A549 (cell line): ENCODE measurements at regions not wholly inside any gene's neighbourhood (a gene's known extent, or its start where the extent isn't known, plus 50 kb on each side); places are given as distances from the start of the nearest gene placed in this dataset.

Source experiments
- ATAC-seq, 2 experiments: fragments of 200-7000 bp in 1 of 2; fragments of >200 bp in 1 of 2; cut with Nextera tagmentation in 1 of 2; cut with Tn5 transposase in 1 of 2; 3 replicates each; pipeline versions ENCODE4 v1.8.0 to v1.9.1; 2018 to 2020; ENCODE audit warnings: mild to moderate bottlenecking in 1 of 2, moderate library complexity in 1 of 2
- CTCF ChIA-PET: fragments of 300-600 bp; sonication (Branson Sonifier 250); formaldehyde crosslinking; extraction: SDS; loops from one replicate; lab custom pipeline; 2021; ENCODE audit warnings: antibody characterized with exemption, inconsistent platforms; lab: Yijun Ruan, JAX
- POLR2A ChIA-PET: fragments of 350-600 bp; formaldehyde crosslinking; extraction: SDS; loops from one replicate; lab custom pipeline; 2021; ENCODE audit warnings: antibody characterized with exemption, inconsistent platforms; lab: Yijun Ruan, JAX
- DNase-seq, 2 experiments: peaks; one replicate each; pipeline versions ENCODE4 v3.0.0 to v3.0.0-alpha.2; 2011 to 2016; ENCODE audit warnings: low read depth in 1 of 2, low spot score in 1 of 2
- FAIRE-seq: peaks from 2 replicates; lab custom pipeline; 2011; peaks lifted over from hg19 to GRCh38; lab: Jason Lieb, UNC
- H3K27ac ChIP-seq, 2 experiments: fragments of >200 bp; sonication (Bioruptor Twin); formaldehyde crosslinking; 3 replicates each; pipeline ENCODE4 v1.5.1; 2016 to 2017
- H3K4me1 ChIP-seq: fragments of >200 bp; sonication (Bioruptor Twin); formaldehyde crosslinking; 3 replicates; pipeline ENCODE4 v1.6.1; 2016
- H3K4me2 ChIP-seq: fragments of >200 bp; sonication (Bioruptor Twin); formaldehyde crosslinking; 3 replicates; pipeline ENCODE4 v1.6.1; 2016
- H3K4me3 ChIP-seq: fragments of >200 bp; sonication (Bioruptor Twin); formaldehyde crosslinking; 3 replicates; pipeline ENCODE4 v1.5.1; 2016
- H3K9me3 ChIP-seq: fragments of >200 bp; sonication (Bioruptor Twin); formaldehyde crosslinking; 3 replicates; pipeline ENCODE4 v1.6.1; 2016
- CBX8 ChIP-seq: fragments of 200-600 bp; sonication (generic); IDR thresholded peaks from 2 replicates; pipeline ENCODE4 v1.6.1; 2016
- CHD2 ChIP-seq: fragments of 150-350 bp; IDR thresholded peaks from 2 replicates; pipeline ENCODE4 v1.6.1; 2014; ENCODE audit warnings: low read length; ENCODE audit not compliant: partially characterized antibody
- CHD4 ChIP-seq: fragments of 200-600 bp; sonication (generic); IDR thresholded peaks from 2 replicates; pipeline ENCODE4 v1.6.1; 2016; ENCODE audit warnings: antibody characterized with exemption, mild to moderate bottlenecking, borderline replicate concordance
- EP300 ChIP-seq, 2 experiments: fragments of >200 bp; sonication (Bioruptor Twin); formaldehyde crosslinking; IDR thresholded peaks; 2 replicates in 1 of 2; 3 replicates in 1 of 2; pipeline ENCODE4 v1.6.1; 2016 to 2017
- FOSB ChIP-seq: fragments of 250-450 bp; sonication (Bioruptor Pico); IDR thresholded peaks from 2 replicates; pipeline ENCODE4 v1.5.0; 2020; ENCODE audit warnings: mild to moderate bottlenecking, moderate library complexity
- HOXB13 ChIP-seq: fragments of 250-450 bp; sonication (Bioruptor Pico); IDR thresholded peaks from 2 replicates; pipeline ENCODE4 v1.5.0; 2020; ENCODE audit warnings: low read depth, mild to moderate bottlenecking, moderate library complexity
- JUN ChIP-seq, 2 experiments: fragments of >200 bp; sonication (Bioruptor Twin); formaldehyde crosslinking; IDR thresholded peaks; 2 replicates in 1 of 2; 3 replicates in 1 of 2; pipeline ENCODE4 v1.6.1; 2016 to 2017
- KDM1A ChIP-seq: fragments of 200-600 bp; sonication (generic); IDR thresholded peaks from 2 replicates; pipeline ENCODE4 v1.6.1; 2016; ENCODE audit warnings: low read depth, mild to moderate bottlenecking
- KDM5A ChIP-seq: fragments of 200-600 bp; sonication (generic); IDR thresholded peaks from 2 replicates; pipeline ENCODE4 v1.6.1; 2016; ENCODE audit warnings: antibody characterized with exemption, mild to moderate bottlenecking
- MYC ChIP-seq: IDR thresholded peaks from 2 replicates; pipeline ENCODE4 v1.6.1; 2012; ENCODE audit warnings: mild to moderate bottlenecking, inconsistent platforms, low read length, improper control_type of control experiment, borderline replicate concordance
- NPAS2 ChIP-seq: fragments of 250-450 bp; sonication (Bioruptor Pico); IDR thresholded peaks from 2 replicates; pipeline ENCODE4 v1.8.0; 2022; ENCODE audit warnings: mild to moderate bottlenecking, moderate library complexity, borderline replicate concordance
- NR3C1 ChIP-seq: fragments of >200 bp; sonication (Bioruptor Twin); formaldehyde crosslinking; IDR thresholded peaks from 3 replicates; pipeline ENCODE4 v1.6.1; 2017
- PHF8 ChIP-seq: fragments of 200-600 bp; sonication (generic); IDR thresholded peaks from 2 replicates; pipeline ENCODE4 v1.6.1; 2016; ENCODE audit warnings: low read depth, mild to moderate bottlenecking, antibody characterized with exemption, moderate library complexity, borderline replicate concordance
- POLR2AphosphoS2 ChIP-seq: conservative IDR thresholded peaks from 2 replicates; pipeline ENCODE4 v1.6.1; 2012; ENCODE audit warnings: low read length, improper control_type of control experiment, inconsistent platforms
- SMC3 ChIP-seq: fragments of >200 bp; sonication (Bioruptor Twin); formaldehyde crosslinking; IDR thresholded peaks from 3 replicates; pipeline ENCODE4 v1.6.1; 2018; ENCODE audit warnings: inconsistent platforms
- ZFP36 ChIP-seq: fragments of 450-650 bp; IDR thresholded peaks from 2 replicates; pipeline ENCODE4 v1.6.1; 2014; ENCODE audit warnings: borderline replicate concordance; ENCODE audit not compliant: partially characterized antibody
- WGBS: methylation state at CpG from one replicate; pipeline ENCODE4 v1.1.6; 2017; ENCODE audit errors: missing lambda C conversion rate; 5-methylcytosine and 5-hydroxymethylcytosine counted together
- TF ChIP-seq, protein P1 (sequence below): fragments of >200 bp; sonication (Bioruptor Twin); formaldehyde crosslinking; IDR thresholded peaks from 2 replicates; pipeline ENCODE4 v1.6.1; 2016
- TF ChIP-seq, protein P2 (sequence below): IDR thresholded peaks from 2 replicates; pipeline ENCODE4 v1.6.1; 2012
- TF ChIP-seq, protein P3 (sequence below): fragments of 250-450 bp; sonication (Bioruptor Pico); IDR thresholded peaks from 2 replicates; pipeline ENCODE4 v1.5.0; 2021; ENCODE audit warnings: mild to moderate bottlenecking, moderate library complexity, borderline replicate concordance
- TF ChIP-seq, protein P4 (sequence below): fragments of 150-350 bp; IDR thresholded peaks from 2 replicates; pipeline ENCODE4 v1.6.1; 2014; ENCODE audit warnings: low read depth, mild to moderate bottlenecking, low read length
- TF ChIP-seq, protein P5 (sequence below): fragments of >200 bp; sonication (Bioruptor Twin); formaldehyde crosslinking; IDR thresholded peaks from 3 replicates; pipeline ENCODE4 v1.6.1; 2016
- TF ChIP-seq, protein P6 (sequence below): IDR thresholded peaks from 2 replicates; pipeline ENCODE4 v1.6.1; 2012
- TF ChIP-seq, protein P7 (sequence below): fragments of 450-650 bp; IDR thresholded peaks from 2 replicates; pipeline ENCODE4 v1.6.1; 2014; ENCODE audit warnings: antibody characterized with exemption

DNA sequence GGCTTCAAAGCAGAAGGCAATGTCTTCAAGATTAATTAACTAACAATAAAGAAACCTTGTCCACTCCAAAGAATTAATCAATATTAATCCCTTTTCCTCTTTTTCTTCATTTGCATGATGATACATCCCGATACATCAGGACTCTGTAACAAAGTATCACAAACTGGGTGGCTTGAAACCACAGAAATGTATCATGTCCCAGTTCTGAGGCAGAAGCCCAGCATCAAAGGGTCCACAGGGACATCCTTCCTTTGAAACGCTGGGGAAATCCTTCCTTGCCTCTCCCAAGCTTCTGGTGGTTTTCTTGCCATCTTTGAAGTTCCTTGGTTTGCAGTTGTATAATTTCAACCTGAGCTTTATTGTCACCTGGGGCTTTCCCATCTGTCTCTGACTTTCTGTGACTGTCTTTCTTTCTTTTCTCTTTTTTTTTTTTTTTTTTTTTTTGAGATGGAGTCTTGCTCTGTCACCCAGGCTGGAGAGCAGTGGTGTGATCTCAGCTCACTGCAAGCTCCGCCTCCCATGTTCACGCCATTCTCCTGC is 210.2 kb upstream of the ADARB2 start:
- ATAC-seq = no peak
- Histone ChIP-seq H3K9me3 (no peaks in the 10 kb centered on the region), H3K4me2 (no peak overlapping the region), H3K27ac (no peak overlapping the region), H3K4me1 (no peaks in the 10 kb centered on the region), H3K4me3 (no peak overlapping the region)
- no peak for TF ChIP-seq NPAS2 (CRISPR knock-in tag)
- no peak for TF ChIP-seq POLR2AphosphoS2
- no peak for TF ChIP-seq CHD2
- TF ChIP-seq, protein P1, sequence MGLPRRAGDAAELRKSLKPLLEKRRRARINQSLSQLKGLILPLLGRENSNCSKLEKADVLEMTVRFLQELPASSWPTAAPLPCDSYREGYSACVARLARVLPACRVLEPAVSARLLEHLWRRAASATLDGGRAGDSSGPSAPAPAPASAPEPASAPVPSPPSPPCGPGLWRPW = no peak
- no peak for TF ChIP-seq FOSB
- TF ChIP-seq NR3C1 = no peak
- CTCF ChIA-PET = no interaction called here
- 23% methylated on average over 4 of the region's 4 CpGs for WGBS
- FAIRE-seq = no peak
- DNase-seq = no peak
- POLR2A ChIA-PET = no interaction called here

DNA sequence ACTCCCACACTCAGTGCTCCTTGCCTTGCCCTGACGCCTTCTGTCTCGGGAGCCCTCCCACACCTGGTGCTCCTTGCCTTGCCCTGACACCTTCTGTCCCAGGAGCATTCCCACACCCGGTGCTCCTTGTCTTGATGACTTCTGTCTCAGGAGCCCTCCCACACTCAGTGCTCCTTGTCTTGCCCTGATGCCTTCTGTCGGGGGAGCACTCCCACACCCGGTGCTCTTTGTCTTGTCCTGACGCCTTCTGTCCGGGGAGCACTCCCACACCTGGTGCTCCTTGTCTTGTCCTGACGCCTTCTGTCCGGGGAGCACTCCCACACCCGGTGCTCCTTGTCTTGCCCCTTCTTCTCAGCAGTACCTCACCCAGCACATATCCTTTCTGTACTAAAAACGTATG is 207.2 kb upstream of the ADARB2 start:
- FAIRE-seq (no peak), DNase-seq (no peak)
- no peaks in the 10 kb centered on the region for H3K4me1 ChIP-seq
- no peak overlapping the region for H3K4me3 ChIP-seq
- no peak overlapping the region for H3K27ac ChIP-seq
- CTCF ChIA-PET = interaction anchor here (0.6 kb wide), 1 partner anchor 24 kb away, joined by 3 read pairs; no protein-coding TSS in a partner anchor
- no peaks in the 10 kb centered on the region for H3K9me3 ChIP-seq
- no peak for TF ChIP-seq ZFP36
- no peak for TF ChIP-seq CBX8
- no peak for TF ChIP-seq CHD4
- TF ChIP-seq HOXB13 (CRISPR knock-in tag) = no peak
- TF ChIP-seq, protein P2, sequence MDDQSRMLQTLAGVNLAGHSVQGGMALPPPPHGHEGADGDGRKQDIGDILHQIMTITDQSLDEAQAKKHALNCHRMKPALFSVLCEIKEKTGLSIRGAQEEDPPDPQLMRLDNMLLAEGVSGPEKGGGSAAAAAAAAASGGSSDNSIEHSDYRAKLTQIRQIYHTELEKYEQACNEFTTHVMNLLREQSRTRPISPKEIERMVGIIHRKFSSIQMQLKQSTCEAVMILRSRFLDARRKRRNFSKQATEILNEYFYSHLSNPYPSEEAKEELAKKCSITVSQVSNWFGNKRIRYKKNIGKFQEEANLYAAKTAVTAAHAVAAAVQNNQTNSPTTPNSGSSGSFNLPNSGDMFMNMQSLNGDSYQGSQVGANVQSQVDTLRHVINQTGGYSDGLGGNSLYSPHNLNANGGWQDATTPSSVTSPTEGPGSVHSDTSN = no peak
- TF ChIP-seq, protein P3, sequence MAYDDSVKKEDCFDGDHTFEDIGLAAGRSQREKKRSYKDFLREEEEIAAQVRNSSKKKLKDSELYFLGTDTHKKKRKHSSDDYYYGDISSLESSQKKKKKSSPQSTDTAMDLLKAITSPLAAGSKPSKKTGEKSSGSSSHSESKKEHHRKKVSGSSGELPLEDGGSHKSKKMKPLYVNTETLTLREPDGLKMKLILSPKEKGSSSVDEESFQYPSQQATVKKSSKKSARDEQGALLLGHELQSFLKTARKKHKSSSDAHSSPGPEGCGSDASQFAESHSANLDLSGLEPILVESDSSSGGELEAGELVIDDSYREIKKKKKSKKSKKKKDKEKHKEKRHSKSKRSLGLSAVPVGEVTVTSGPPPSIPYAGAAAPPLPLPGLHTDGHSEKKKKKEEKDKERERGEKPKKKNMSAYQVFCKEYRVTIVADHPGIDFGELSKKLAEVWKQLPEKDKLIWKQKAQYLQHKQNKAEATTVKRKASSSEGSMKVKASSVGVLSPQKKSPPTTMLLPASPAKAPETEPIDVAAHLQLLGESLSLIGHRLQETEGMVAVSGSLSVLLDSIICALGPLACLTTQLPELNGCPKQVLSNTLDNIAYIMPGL = no peak
- TF ChIP-seq, protein P4, sequence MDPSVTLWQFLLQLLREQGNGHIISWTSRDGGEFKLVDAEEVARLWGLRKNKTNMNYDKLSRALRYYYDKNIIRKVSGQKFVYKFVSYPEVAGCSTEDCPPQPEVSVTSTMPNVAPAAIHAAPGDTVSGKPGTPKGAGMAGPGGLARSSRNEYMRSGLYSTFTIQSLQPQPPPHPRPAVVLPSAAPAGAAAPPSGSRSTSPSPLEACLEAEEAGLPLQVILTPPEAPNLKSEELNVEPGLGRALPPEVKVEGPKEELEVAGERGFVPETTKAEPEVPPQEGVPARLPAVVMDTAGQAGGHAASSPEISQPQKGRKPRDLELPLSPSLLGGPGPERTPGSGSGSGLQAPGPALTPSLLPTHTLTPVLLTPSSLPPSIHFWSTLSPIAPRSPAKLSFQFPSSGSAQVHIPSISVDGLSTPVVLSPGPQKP = no peak
- no peak for TF ChIP-seq PHF8
- no peak for TF ChIP-seq POLR2AphosphoS2
- TF ChIP-seq, protein P5, sequence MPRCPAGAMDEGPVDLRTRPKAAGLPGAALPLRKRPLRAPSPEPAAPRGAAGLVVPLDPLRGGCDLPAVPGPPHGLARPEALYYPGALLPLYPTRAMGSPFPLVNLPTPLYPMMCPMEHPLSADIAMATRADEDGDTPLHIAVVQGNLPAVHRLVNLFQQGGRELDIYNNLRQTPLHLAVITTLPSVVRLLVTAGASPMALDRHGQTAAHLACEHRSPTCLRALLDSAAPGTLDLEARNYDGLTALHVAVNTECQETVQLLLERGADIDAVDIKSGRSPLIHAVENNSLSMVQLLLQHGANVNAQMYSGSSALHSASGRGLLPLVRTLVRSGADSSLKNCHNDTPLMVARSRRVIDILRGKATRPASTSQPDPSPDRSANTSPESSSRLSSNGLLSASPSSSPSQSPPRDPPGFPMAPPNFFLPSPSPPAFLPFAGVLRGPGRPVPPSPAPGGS = no peak
- TF ChIP-seq KDM5A = no peak
- TF ChIP-seq, protein P6, sequence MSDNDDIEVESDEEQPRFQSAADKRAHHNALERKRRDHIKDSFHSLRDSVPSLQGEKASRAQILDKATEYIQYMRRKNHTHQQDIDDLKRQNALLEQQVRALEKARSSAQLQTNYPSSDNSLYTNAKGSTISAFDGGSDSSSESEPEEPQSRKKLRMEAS = no peak
- no peak for TF ChIP-seq KDM1A
- TF ChIP-seq EP300 (IDR thresholded peaks at IDR 0.05) = no peak
- TF ChIP-seq MYC = no peak
- no peak for TF ChIP-seq SMC3
- TF ChIP-seq CHD2 = no peak
- TF ChIP-seq, protein P1 = no peak
- TF ChIP-seq, protein P7, sequence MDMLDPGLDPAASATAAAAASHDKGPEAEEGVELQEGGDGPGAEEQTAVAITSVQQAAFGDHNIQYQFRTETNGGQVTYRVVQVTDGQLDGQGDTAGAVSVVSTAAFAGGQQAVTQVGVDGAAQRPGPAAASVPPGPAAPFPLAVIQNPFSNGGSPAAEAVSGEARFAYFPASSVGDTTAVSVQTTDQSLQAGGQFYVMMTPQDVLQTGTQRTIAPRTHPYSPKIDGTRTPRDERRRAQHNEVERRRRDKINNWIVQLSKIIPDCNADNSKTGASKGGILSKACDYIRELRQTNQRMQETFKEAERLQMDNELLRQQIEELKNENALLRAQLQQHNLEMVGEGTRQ = no peak
- TF ChIP-seq JUN (IDR thresholded peaks at IDR 0.05) = no peak
- TF ChIP-seq, all 56 proteins: peak for 0
- POLR2A ChIA-PET = no interaction called here
- no peak for ATAC-seq
- H3K4me2 ChIP-seq = no peak overlapping the region
- WGBS = 15% methylated on average over 11 of the region's 11 CpGs
